ENCODE measurements at regions not wholly inside any gene's neighbourhood (a gene's known extent, or its start where the extent isn't known, plus 50 kb on each side); places are given as distances from the start of the nearest gene placed in this dataset.

DNA sequence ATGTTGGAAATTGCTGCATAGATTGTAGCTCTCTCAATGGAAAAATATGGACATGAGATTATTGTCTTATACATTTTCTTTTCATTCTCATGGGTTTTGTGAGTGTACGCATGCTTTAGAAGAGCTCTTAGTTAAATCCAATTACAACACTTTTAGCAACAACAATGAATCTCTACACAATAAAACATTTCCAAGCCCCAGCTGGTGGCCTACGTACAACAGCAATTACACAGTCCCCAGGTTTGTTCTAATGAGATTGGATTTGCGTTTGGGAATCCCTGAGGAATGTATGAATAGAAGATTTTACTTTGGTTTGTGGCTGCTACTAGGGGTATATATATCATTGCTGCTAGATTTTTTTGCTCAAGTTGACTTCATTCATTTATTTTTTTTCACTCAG is 98.6 kb downstream of the FHDC1 start:
- DNase-seq = no peak

DNA sequence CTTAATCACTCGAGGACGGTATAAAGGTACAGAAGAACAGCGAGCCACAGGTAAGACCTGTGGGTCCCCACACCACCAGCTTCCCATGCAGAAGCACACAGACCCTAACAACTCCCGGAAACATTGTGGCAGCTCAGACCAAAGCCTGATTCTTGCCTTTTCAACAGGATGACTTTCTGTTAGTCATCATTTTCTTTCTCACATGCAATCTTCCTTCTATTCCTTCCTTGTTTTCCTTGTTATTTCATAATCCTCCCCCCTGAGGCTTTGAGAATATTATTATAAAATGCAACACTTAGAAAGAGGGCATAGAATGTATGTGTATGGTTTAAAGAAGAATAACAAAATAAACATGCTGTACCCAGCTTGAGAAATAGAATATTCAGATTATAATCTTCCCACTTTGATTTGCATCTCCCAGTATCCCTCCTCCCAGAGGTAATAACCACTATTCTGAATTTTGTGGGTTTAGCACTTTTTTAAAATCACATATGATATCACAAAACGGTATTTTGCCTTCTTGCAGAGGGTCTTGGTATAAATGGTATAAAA is 100.9 kb downstream of the FHDC1 start:
- no peak for DNase-seq

GRCh38 chr4:153038623-153039311 is 102.6 kb downstream of the FHDC1 start:
- DNase-seq = no peak

- no peak for DNase-seq
Measured at GRCh38 chr4:153039542-153040185, 103.5 kb downstream of the FHDC1 start.

DNA sequence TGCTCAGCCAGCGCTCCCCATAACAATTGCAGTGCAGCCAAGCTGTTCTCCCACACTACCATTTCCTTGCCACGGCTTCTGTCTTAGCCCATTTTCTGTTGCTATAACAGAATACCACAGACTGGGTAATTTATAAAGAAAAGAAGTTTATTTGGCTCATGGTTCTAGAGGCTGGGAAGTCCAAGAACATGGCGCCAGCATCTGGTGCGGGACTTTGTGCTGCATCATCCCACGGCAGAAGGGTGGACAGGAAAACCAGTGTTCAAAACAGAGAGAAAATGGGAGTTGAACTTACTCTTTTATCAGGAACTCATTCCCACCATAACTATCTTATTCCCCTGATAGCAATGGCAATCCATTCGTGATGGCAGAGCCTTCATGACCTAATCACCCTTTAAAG is 104.6 kb downstream of the FHDC1 start:
- DNase-seq = no peak

DNA sequence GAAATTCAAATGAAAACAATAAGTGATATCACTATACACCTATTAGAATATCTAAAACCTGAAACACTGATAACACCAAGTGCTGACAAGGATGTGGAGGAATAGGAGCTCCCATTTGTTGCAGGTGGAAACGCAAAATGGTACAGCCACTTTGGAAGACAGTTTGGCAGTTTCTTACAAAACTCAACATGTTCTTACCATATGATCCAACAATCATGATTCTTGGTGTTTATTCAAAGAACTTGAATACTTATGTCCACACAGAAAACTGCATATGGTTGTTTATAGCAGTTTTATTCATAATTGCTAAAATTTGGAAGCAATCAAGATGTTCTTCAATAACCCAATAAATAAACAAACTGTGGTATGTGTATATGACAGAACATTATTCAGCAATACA is 107.9 kb downstream of the FHDC1 start:
- DNase-seq = no peak

DNA sequence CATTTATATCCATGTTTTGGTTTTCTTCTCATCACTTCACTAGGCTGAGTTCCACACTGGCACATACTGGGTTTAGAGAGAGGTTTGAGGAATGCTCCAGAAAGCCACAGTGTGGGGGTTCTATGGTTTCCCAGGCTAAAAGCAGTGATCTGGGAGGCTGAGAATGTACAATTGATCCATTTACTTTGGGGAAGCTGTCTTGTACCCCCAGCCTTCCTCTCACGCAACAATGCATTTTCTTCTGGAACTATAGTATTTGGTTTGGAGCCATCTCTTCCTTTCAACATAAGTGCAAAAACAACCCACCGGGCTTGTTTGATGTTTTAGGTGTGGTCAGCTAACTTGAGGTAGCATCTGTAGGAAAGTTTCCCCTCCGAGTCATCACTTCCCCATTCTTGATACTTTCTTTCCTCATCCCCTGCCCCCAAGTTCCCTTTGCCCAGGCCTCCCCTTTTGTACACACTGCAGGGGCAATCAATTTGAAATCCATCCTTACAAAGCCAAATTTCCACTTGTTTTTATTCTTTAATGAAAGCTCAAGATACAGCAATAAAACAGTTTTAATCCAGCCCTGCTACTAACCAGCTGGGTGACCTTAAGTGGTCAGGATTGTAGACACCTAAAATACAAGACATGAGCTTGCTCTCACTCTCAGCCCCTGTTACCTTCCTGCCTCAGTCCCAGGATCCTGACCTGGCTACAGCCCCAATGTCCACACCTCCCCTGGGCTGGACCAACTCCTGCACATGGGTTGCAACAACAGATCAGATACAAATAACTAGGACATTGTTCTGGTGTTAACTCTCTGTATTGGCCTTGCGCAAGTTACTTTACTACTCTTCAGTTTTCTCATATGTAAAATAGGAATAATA is 109.2 kb downstream of the FHDC1 start:
- DNase-seq = no peak

DNA sequence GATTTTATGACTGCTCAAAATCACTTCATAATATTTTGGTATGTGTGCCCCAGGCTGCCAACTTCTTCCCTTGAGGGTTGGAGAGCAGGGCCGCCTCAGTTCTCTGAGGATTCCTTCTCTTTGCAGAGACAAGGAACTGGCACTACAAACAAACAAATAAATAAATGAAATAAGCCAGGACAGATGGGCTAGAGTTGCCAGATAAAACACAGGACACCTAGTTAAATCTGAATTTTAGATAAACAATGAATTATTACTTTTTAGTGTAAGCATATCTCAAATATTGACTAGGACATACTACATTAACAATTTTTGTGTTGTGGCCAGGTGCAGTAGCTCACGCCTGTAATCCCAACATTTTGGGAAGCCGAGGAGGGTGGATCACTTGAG is 122.5 kb downstream of the FHDC1 start:
- DNase-seq = no peak

DNA sequence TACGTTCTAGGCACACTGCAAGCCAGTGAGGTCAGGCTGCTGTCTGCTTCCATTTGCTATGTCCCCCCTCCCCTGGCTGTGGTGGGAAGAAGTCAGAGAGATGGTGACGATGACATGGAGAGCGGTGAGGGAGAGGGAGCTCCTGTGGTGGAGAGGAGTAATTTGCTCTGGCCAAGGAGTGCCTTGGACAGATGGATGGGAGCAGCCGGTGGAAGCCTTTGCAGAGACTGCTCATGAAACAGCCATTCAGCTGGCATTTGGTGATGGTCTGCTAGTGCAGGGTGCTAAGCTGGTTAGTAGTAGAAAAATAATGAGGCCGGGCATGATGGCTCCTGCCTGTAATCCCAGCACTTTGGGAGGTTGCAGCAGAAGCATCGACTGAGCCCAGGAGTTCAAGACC is 124.1 kb downstream of the FHDC1 start:
- DNase-seq = no peak

DNA sequence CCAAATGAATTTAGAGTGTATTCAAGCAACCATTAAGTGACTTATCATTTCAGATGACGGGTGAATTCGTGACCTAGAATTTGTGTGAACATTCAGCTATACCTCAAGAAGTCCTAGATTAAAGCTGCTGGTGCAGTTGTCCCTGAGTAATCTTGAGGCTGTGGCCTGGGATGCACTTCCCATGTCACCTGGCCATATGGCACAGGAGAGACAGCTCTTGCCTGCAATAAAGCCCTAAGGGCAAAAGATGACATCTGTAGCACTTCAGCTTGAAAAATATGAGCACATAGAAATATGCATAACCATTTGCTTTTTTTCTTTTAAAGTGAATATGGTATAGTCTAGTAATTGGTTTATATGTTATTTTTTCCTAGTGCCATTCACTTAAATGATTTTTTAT is 125.8 kb downstream of the FHDC1 start:
- DNase-seq = no peak

- no peak for DNase-seq
Measured at GRCh38 chr4:153062652-153063168, 126.6 kb downstream of the FHDC1 start.

DNA sequence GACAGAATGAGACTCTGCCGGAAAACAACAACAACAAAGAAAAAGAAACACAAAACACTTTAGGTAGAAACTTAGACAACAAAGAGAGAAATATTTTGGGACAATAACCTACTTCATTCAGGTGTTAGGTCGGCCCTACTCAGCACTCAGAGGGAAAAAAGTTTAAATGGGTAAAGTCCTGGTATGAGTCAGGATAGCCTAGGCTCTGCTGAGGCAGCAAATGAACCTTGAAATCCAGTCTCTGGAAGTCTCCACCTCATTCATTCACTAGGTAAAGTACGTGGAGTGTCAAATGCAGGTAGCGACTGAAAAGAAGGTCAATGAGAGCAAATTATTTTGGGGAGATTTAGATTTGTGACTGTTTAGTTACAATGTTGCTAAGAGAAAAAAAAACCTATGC is 127.4 kb downstream of the FHDC1 start:
- DNase-seq = no peak

GRCh38 chr4:153064571-153064970 is 128.4 kb downstream of the FHDC1 start:
- no peak for DNase-seq

DNA sequence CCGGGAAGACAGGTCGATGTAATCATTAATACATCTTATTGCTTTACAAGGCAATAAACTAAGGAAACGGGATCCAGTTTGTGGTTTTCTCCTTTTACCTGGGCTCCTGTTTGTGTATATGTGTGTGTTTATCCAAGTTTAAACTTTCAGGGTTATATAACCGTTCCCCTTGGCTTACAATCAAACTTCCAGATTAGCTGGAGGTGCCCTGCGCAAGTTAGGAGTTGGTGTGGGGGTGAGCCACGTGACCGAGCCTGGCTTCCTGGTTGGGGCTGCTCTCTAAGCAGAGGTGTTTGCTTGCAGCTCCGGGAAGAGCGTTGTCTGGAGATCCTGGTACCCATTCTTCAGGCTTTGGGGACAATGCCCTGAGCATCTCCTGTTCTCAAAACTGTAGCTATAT is 129.2 kb downstream of the FHDC1 start:
- DNase-seq = no peak

GRCh38 chr4:153067376-153067775 is 131.3 kb downstream of the FHDC1 start:
- no peak for DNase-seq

DNA sequence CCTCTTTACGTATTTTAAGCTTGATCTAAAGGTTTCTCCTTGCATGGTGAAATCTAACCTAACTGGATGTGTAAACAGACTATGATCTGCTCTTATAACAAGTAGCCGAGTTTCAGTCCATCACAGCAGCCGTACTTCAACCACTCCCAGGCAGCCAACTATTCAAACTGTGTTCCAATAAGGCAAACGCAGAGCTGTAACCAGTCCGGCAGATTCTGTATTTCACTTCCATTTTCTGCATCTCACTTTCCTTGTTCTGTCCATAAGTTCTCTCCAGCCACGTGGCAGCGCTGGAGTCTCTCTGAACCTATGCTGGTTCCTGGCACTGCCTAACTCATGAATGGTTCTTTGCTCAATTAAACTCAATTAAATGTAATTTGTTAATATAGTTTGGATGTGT is 132.6 kb downstream of the FHDC1 start:
- DNase-seq = no peak

DNA sequence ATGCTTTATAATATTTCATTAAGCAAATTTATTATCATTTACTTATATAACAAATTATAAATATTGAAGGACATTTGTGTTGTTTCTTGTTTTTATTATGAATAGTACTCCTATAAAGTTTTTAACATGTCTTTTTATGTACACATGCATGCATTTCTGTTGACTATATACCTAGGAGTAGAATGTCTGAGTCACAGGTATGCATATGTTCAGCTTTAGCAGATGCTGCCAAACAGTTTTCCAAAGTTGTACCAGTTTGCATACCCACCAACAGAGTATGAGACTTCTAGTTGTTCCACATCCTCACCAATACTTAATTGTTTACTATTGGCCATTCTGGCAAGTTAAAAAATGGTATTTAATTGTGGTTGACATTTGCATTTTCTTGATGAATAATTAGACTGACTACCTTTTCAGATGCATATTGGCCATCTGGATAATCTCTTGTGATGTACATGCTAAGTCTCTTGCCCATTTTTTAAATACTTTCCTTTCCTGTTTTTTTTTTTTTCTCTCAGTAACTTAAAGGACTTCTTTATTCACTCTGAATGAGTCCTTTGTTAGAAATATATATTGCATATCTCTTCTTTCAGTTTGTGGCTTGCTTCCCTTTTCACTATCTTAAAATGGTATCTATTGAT is 132.2 kb upstream of the TRIM2 start:
- DNase-seq = no peak

DNA sequence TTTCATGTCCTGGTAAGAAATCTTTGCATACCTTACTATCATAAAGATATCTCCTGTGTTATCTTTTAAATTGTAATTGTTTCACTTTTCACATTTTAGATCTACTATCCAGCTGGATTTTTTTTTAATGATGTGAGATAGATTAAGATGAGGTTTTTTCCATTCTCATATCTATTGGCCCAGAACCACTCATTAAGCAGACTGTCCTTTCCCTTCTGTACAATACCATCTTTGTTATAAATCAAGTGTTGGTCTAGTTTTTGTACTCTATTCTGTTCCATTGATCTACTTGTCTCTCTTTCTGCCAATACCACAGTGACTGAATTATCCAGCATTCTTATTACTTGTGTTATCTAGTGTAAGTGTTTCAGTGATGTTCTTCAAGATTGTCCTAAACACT is 131.6 kb upstream of the TRIM2 start:
- no peak for DNase-seq

GRCh38 chr4:153074486-153074885 is 129.8 kb upstream of the TRIM2 start:
- no peak for DNase-seq

GRCh38 chr4:153074936-153075630 is 129.2 kb upstream of the TRIM2 start:
- no peak for DNase-seq

GRCh38 chr4:153075836-153076518 is 128.3 kb upstream of the TRIM2 start:
- DNase-seq = no peak

DNA sequence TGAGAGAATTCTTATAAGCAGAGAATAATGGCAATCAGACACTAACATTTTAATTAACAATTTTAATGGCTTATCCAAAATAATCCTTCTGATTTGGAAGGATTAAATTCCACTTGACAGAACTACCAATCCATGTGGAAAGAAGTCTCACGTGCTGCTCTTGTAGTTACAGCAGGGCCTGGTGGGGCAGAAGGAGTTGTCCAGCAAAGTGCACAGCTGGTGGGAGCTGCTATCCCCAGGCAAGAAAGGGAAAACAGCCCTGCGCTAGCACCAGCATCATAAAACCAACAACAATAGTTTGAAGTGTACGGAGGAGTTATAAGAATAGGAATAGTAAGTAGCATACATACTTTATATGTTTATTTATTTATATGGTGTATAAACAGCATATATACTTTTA is 127.4 kb upstream of the TRIM2 start:
- no peak for DNase-seq

Measured in DMS79 treated with DMSO at 0.1 percent for 48 hours (cell line).